ENCODE measurements at regions not wholly inside any gene's neighbourhood (a gene's known extent, or its start where the extent isn't known, plus 50 kb on each side); places are given as distances from the start of the nearest gene placed in this dataset.

DNA sequence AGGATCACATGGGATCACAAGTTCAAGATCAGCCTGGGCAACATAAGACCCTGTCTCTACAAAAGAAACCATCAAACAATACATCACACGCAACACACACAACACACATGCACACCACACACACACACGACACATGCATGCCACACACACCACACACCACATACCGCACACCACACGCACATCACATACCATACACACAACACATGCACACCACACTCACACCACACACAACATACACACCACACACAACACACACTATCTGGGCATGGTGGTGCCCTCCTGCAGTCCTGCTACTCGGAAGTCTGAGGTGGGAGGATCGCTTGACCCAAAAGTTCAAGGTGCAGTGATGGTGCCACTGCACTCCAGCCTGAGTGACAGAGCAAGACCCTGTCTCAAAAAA, 198.3 kb downstream of the USP12 start:
- Histone ChIP-seq H3K27ac (no peak overlapping the region), H3K36me3 (no peaks in the 10 kb centered on the region), H3K9me3 (no peaks in the 10 kb centered on the region), H3K4me3 (no peak overlapping the region), H3K4me1 (peaks cover 0 to 11% (median 2%) of the 10 kb centered on the region in 6 donors), H3K27me3 (replicated peaks in 1 of 7) (no peaks in the 10 kb centered on the region)
- intact Hi-C loops (cut with DNase I; ENCODE audit: low total_unique reads), result no loop called here
- DNase-seq, result peak; percentile 24
- TF ChIP-seq POLR2A (IDR thresholded peaks at IDR 0.05), result no peak
- WGBS, 5 donors, result 77 to 88% (median 80%) methylated on average over 6 of the region's 6 CpGs

GRCh38 chr13:26971990-26972887, 199.4 kb downstream of the USP12 start:
- no peak overlapping the region for H3K4me3 ChIP-seq
- no peaks in the 10 kb centered on the region for H3K27me3 ChIP-seq (replicated peaks in 1 of 7)
- no peaks in the 10 kb centered on the region for H3K36me3 ChIP-seq
- intact Hi-C loops (cut with DNase I; ENCODE audit: low total_unique reads), result no loop called here
- TF ChIP-seq POLR2A (IDR thresholded peaks at IDR 0.05), result no peak
- TF ChIP-seq, protein P1, sequence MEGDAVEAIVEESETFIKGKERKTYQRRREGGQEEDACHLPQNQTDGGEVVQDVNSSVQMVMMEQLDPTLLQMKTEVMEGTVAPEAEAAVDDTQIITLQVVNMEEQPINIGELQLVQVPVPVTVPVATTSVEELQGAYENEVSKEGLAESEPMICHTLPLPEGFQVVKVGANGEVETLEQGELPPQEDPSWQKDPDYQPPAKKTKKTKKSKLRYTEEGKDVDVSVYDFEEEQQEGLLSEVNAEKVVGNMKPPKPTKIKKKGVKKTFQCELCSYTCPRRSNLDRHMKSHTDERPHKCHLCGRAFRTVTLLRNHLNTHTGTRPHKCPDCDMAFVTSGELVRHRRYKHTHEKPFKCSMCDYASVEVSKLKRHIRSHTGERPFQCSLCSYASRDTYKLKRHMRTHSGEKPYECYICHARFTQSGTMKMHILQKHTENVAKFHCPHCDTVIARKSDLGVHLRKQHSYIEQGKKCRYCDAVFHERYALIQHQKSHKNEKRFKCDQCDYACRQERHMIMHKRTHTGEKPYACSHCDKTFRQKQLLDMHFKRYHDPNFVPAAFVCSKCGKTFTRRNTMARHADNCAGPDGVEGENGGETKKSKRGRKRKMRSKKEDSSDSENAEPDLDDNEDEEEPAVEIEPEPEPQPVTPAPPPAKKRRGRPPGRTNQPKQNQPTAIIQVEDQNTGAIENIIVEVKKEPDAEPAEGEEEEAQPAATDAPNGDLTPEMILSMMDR (IDR thresholded peaks at IDR 0.05 in 8 of 11, conservative IDR thresholded peaks at IDR 0.05 in 3 of 11), result peak in 5 of 11 experiments; percentile 17 to 43 (median 26)
- no peak for TF ChIP-seq POLR2AphosphoS5 (IDR thresholded peaks at IDR 0.05)
- no peak overlapping the region for H3K27ac ChIP-seq
- H3K9me3 ChIP-seq, result no peaks in the 10 kb centered on the region
- DNase-seq, result peak; percentile 72
- H3K4me1 ChIP-seq, result peaks cover 0 to 22% (median 2%) of the 10 kb centered on the region in 6 donors
- 31 to 48% (median 36%) methylated on average over 10 of the region's 10 CpGs for WGBS, 5 donors

GRCh38 chr13:26968431-26969341, 202.9 kb downstream of the USP12 start:
- 53 to 65% (median 57%) methylated on average over 17 to 22 of the region's 22 CpGs for WGBS, 5 donors
- intact Hi-C loops (cut with DNase I; ENCODE audit: low total_unique reads), result no loop called here

More at GRCh38 chr13:26968431-26969341, 202.9 kb downstream of the USP12 start:
- no peaks in the 10 kb centered on the region for H3K27me3 ChIP-seq (replicated peaks in 1 of 7)
- H3K27ac ChIP-seq, result peak overlapping the region in 4 of 8 donors; percentile 4 to 48 (median 37)
- H3K36me3 ChIP-seq, result no peaks in the 10 kb centered on the region
- peaks cover 0 to 30% (median 5%) of the 10 kb centered on the region in 6 donors for H3K4me1 ChIP-seq
- no peaks in the 10 kb centered on the region for H3K9me3 ChIP-seq
- peak; percentile 45 for DNase-seq
- no peak for TF ChIP-seq POLR2AphosphoS5 (IDR thresholded peaks at IDR 0.05)
- TF ChIP-seq, protein P1 (IDR thresholded peaks at IDR 0.05 in 8 of 11, conservative IDR thresholded peaks at IDR 0.05 in 3 of 11), result no peak
- H3K4me3 ChIP-seq, result no peak overlapping the region
